H1 (cell line): ENCODE measurements at regions not wholly inside any gene's neighbourhood (a gene's known extent, or its start where the extent isn't known, plus 50 kb on each side); places are given as distances from the start of the nearest gene placed in this dataset.

Experiments used
- CBX8 ChIP-seq: fragments of 300-800, 300-1000 bp; sonication (generic); IDR thresholded peaks from 2 replicates; pipeline ENCODE4 v1.7.1; 2016; ENCODE audit warnings: low read depth, low read length, borderline replicate concordance
- JUN ChIP-seq: IDR thresholded peaks from 2 replicates; pipeline ENCODE4 v1.6.1; 2011; ENCODE audit warnings: low read depth, mild to moderate bottlenecking, improper control_type of control experiment, low read length
- RFX5 ChIP-seq: IDR thresholded peaks from 2 replicates; pipeline ENCODE4 v1.6.1; 2011; ENCODE audit warnings: low read depth, low read length, improper control_type of control experiment, borderline replicate concordance
- SP4 ChIP-seq: IDR thresholded peaks from 2 replicates; pipeline ENCODE4 v1.6.1; 2012; ENCODE audit warnings: low read length, inconsistent platforms
- TF ChIP-seq, protein P1 (sequence below), 3 experiments: IDR thresholded peaks; 1 replicate in 2 of 3; 2 replicates in 1 of 3; pipeline versions ENCODE4 v1.5.1 to v1.6.1; 2011; ENCODE audit warnings: low read length in 3 of 3, mild to moderate bottlenecking in 3 of 3, inconsistent platforms in 2 of 3, low read depth in 1 of 3, moderate library complexity in 1 of 3; ENCODE audit not compliant: insufficient read depth in 1 of 3; ENCODE audit errors: control extremely low read depth in 1 of 3
- TF ChIP-seq, protein P2 (sequence below): IDR thresholded peaks from 2 replicates; pipeline ENCODE4 v1.6.1; 2011; ENCODE audit warnings: low read depth, mild to moderate bottlenecking, low read length; ENCODE audit not compliant: insufficient read depth

DNA sequence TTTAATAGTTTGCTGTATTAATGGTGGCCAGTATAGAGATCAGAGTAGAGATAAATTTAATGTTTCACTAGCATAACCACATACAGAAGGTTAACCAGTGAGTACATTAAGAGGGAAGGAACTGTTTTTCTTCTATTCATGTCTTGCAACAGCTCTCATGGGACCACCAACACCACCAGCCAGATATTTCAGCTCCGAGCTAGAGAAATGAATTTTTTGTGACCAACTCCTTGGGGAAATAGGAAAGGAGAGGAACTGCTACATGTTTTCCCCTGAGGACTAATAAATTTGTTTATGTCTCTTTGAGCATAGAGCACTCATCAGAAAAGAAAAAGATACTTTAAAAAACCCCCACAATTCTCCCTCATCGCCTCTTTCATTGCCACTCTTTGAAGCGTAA lies 247.5 kb downstream of the MBNL1 start (continued):
- TF ChIP-seq, protein P1, sequence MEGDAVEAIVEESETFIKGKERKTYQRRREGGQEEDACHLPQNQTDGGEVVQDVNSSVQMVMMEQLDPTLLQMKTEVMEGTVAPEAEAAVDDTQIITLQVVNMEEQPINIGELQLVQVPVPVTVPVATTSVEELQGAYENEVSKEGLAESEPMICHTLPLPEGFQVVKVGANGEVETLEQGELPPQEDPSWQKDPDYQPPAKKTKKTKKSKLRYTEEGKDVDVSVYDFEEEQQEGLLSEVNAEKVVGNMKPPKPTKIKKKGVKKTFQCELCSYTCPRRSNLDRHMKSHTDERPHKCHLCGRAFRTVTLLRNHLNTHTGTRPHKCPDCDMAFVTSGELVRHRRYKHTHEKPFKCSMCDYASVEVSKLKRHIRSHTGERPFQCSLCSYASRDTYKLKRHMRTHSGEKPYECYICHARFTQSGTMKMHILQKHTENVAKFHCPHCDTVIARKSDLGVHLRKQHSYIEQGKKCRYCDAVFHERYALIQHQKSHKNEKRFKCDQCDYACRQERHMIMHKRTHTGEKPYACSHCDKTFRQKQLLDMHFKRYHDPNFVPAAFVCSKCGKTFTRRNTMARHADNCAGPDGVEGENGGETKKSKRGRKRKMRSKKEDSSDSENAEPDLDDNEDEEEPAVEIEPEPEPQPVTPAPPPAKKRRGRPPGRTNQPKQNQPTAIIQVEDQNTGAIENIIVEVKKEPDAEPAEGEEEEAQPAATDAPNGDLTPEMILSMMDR (IDR thresholded peaks at IDR 0.05; ENCODE audit: control extremely low read depth in 1 of 3, insufficient read depth in 1 of 3, low read depth in 1 of 3, low read length in 3 of 3), result no peak
- no peak for TF ChIP-seq RFX5
- TF ChIP-seq SP4, result no peak
- TF ChIP-seq CBX8, result no peak
- TF ChIP-seq, protein P2, sequence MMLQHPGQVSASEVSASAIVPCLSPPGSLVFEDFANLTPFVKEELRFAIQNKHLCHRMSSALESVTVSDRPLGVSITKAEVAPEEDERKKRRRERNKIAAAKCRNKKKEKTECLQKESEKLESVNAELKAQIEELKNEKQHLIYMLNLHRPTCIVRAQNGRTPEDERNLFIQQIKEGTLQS, result no peak
- no peak for TF ChIP-seq JUN
